NCI-H187 treated with DMSO at 0.1 percent for 48 hours (cell line): ENCODE measurements at regions not wholly inside any gene's neighbourhood (a gene's known extent, or its start where the extent isn't known, plus 50 kb on each side); places are given as distances from the start of the nearest gene placed in this dataset.

ENCODE experiments used
- DNase-seq: peaks from one replicate; lab custom pipeline; 2025; lab: John Stamatoyannopoulos, UW

- DNase-seq: no peak
These were observed 152.1 kb downstream of the KCTD15 start for GRCh38 chr19:33948651-33949335.

DNA sequence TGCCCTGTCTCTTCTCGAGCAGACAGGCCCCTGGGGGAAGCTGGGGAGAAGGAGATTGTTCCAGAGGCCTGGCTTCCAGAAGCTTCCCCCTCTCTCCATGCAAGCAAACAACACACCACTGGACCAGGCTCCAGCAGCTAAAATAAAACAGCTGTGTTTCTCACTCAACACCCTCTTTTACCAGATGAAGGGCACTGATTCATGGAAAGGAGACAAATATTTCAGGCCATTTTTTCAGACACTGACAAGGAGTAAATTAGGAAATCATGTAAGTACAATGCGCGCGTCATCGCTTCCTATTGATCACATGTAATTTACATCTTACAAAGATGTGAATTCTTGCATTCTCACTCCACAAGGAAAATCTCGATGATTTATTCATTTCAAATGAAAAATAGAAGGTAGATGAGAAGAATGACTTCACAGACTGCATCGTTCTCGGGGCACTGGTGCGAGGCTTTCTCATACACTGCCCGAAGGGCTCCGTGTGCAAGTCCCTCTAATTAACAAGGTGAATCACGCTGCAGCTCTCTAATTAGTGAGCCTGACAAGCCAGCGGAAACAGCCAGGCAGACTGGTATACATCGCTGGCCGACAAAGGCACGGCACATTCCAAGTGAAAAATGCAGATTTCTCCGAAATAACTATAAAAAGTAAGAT lies 153.6 kb downstream of the KCTD15 start:
- no peak for DNase-seq

DNA sequence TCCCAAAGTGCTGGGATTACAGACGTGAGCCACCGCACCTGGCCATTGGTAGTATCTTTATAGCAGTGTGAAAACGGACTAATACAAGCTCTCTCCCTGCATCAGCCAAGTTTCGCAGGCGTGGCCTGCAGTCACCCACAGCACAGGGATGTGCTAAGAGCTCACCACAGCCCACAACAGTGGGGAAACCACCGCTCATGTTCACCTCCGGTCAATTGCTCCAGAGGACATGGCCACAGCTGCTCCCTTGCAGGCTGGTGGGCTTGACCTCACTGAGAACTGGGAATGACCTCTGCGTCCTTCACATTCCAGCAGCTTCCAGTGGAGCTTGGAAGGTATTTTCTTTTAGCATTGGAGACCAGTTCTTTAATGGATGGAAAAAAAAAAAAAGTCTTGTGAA lies 156.4 kb downstream of the KCTD15 start:
- DNase-seq: no peak

DNA sequence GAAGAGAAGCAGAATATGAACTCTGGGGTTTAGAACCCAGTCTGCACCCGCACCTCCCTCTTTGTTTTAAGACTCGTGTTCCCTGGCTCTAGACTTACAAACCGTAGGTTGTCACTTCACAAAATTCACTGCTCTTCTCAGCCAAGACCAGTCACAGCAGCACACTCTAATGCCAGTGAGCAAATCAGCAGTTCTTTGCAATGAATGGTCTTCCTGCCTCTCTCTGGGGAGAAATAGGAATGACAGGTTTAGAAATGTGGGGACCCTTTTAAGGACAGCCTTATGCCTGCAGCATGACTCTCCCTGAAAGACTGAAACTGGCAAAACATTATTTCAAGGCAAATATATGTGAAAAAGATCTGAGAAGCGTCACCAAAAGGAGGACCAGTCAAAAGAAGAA lies 156.9 kb downstream of the KCTD15 start:
- no peak for DNase-seq

DNA sequence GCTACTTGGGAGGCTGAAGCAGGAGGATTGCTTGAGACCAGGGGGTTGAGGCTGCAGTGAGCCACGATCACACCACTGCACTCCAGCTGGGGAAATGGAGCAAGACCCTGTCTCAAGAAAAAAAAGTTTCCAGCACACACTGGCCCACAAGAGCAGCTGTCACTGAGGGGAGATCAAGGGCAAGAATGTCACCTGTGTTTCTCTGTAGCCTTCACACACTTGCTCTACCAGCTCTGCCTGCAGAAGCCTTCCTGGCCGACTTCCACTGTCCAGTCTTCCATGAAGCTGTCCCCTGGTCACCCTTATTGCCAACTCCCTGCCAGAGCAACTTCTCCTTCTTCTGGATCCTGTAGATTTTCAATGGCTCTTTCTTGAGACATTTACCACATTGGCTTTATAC lies 158.0 kb downstream of the KCTD15 start:
- DNase-seq: no peak

DNA sequence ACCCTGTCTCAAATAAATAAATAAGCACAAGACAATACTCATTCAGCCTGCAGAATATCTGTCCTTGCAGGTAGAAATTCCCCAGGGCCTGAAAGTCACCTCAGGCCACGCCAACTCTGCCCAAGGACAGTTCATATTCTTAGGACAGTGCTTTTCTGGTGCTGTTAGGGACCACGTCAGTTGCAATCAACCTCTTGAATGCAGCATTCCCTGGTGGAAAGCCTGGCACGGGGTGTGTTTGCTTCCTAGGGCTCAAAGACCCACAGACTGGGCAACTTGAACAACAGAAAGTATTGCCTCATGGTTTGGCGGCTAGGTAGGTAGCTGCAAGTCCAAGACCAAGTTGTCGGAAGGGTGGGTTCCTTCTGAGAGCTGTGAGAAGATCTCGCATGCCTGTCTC lies 160.3 kb downstream of the KCTD15 start:
- no peak for DNase-seq

- no peak for DNase-seq
These were observed 161.1 kb downstream of the KCTD15 start for GRCh38 chr19:33957804-33958203.

DNA sequence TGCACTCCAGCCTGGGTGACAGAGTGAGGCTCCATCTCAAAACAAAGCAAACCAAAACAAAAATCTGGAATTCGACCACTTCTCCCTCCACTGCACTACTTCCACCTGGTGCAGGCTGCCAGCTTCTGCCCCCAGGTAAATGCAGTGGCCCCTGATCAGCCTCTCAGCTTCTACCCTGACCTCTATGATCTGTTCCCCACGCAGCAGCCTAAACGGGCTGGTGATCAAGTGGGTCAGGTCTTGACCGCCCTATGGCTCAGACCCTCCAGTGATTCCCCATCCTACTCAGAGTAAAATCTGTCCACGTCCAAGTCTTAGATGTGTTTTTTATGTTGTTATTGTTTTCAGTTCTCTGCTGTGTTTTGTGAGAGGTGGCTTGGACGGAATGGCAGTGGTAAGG lies 163.9 kb downstream of the KCTD15 start:
- no peak for DNase-seq

- no peak for DNase-seq
These were observed 165.5 kb downstream of the KCTD15 start for GRCh38 chr19:33962161-33962560.

- no peak for DNase-seq
These were observed 166.8 kb downstream of the KCTD15 start for GRCh38 chr19:33963514-33963913.

GRCh38 chr19:33971073-33971472 lies 174.4 kb downstream of the KCTD15 start:
- no peak for DNase-seq

- no peak for DNase-seq
These were observed 181.4 kb downstream of the KCTD15 start for GRCh38 chr19:33977756-33978685.

DNA sequence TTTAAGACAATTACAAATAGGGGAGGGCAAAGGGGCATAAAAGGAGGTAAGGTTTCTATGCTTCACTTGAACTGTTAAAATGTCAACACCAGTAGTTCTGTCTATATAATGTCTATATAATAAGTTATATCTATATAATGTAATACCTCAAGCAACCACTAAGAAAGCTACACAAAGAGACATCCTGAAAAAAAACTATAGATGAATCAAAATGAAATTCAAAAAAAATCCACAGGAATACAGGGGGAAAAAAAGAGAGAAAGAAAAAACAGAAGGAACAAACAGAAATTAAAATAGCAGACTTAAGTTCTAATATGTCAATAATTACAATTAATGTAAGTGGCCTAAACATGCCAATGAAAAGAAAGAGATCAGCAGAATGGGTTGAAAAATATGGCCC lies 186.0 kb downstream of the KCTD15 start:
- DNase-seq: no peak

GRCh38 chr19:33988601-33989000 lies 183.7 kb upstream of the LSM14A start:
- DNase-seq: no peak

DNA sequence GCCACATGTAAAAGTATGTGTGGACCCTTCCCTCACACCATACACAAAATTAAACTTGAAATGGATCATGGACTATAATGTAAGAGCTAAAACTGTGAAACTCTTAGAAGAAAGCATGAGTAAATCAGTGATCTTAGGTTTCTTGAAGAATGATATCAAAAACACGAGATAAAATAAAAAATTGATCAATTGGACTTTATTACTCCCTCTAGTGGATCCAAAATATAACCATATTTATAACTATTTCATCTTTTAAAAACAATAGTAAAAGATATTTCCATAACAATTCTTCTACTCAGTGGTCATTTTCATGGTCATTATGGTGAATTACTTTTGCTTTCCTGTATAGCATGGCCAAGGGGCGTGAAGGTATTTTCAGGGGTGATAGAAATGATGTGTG lies 174.6 kb upstream of the LSM14A start:
- no peak for DNase-seq

DNA sequence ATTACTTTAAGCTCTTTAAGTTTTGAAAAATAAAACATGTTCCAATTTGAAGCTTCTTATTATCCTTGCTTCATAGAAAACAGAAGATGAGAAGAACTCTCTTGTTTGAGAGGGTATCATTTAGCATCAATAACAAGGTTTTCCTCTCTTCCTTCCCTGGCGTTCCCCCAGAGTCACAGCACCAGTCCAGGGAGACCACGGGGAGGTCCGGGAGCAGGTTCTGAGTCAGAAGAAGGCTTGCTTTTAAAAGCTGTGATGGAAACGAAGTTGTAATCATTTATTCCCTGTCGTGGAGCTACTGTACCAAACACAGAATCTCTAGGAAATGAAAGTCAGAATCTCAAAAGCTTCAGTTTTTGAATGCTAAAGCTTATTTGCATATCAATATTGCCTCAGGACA lies 174.0 kb upstream of the LSM14A start:
- DNase-seq: no peak

DNA sequence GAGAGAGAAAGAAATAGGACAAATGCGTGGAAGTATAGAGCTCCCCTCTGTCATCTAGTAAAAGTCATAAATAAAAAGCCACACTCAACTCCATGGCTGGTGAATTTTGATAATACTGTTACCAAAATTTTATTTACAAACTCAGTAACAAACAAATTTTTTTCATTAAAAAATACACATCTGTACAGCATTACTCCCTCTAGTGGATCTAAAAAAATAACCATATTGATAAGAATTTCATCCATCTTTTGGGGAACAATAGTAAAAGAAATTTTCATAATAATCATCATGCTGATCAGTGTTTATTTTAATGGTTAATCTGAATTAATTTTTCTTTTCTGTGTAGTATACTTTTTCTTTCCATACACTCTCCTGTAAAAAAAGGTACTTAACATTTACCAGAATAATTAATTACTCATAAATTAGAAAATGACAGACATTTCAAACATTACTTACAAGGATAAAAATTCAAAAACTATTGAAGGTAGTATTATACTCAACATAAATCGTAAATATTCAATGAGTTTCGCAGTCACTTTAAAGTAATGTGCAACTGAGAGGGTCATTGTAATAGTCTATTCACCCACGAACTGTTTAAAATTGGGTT lies 173.5 kb upstream of the LSM14A start:
- no peak for DNase-seq

- DNase-seq: no peak
These were observed 155.3 kb upstream of the LSM14A start for GRCh38 chr19:34017024-34017423.

GRCh38 chr19:34017601-34018000 lies 154.7 kb upstream of the LSM14A start:
- DNase-seq: no peak

- no peak for DNase-seq
These were observed 153.8 kb upstream of the LSM14A start for GRCh38 chr19:34018546-34018945.

DNA sequence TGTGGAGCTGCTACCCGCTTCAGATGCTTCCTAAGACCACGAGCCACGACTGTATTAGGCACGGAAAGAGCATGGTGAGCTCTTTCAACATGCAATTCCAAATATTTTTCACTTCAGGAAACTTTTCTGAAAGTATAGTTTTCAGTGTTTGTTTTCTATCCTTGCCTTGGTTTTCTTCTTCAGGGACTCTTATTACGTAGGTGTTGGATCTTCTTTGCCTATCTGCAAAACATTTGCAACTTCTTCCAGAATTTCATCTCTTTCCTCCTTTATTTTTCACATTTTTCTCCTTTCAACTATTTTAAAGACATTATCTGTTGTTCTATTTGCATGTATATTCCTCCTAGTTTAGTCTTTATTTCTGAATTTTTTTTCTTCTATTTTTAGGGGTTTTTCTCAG lies 148.9 kb upstream of the LSM14A start:
- no peak for DNase-seq

- no peak for DNase-seq
These were observed 138.4 kb upstream of the LSM14A start for GRCh38 chr19:34033880-34034279.
